ENCODE measurements at regions not wholly inside any gene's neighbourhood (a gene's known extent, or its start where the extent isn't known, plus 50 kb on each side); places are given as distances from the start of the nearest gene placed in this dataset.

GRCh38 chr2:162926907-162927306, 88.3 kb upstream of the KCNH7 start:
- H3K9ac ChIP-seq (ENCODE audit: low read length) = no peak overlapping the region
- no peaks in the 10 kb centered on the region for H3K27me3 ChIP-seq (replicated peaks in 1 of 4; ENCODE audit: control extremely low read depth in 1 of 4, control insufficient read depth in 3 of 4, insufficient read depth in 4 of 4, low read length in 3 of 4)
- no peak overlapping the region for H3K27ac ChIP-seq (ENCODE audit: low read length in 2 of 2)
- H3K9me3 ChIP-seq (ENCODE audit: control extremely low read depth in 1 of 3, control insufficient read depth in 2 of 3, insufficient read depth in 1 of 3, low read length in 2 of 3) = no peaks in the 10 kb centered on the region
- TF ChIP-seq EZH2 (IDR thresholded peaks at IDR 0.05; ENCODE audit: borderline replicate concordance, insufficient read depth, low read depth, low read length, poor library complexity, severe bottlenecking) = no peak
- TF ChIP-seq, protein P1, sequence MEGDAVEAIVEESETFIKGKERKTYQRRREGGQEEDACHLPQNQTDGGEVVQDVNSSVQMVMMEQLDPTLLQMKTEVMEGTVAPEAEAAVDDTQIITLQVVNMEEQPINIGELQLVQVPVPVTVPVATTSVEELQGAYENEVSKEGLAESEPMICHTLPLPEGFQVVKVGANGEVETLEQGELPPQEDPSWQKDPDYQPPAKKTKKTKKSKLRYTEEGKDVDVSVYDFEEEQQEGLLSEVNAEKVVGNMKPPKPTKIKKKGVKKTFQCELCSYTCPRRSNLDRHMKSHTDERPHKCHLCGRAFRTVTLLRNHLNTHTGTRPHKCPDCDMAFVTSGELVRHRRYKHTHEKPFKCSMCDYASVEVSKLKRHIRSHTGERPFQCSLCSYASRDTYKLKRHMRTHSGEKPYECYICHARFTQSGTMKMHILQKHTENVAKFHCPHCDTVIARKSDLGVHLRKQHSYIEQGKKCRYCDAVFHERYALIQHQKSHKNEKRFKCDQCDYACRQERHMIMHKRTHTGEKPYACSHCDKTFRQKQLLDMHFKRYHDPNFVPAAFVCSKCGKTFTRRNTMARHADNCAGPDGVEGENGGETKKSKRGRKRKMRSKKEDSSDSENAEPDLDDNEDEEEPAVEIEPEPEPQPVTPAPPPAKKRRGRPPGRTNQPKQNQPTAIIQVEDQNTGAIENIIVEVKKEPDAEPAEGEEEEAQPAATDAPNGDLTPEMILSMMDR (IDR thresholded peaks at IDR 0.05) = no peak
- DNase-seq (no peak), ATAC-seq (ENCODE audit: low read depth) (no peak)
- intact Hi-C loops (cut with micrococcal nuclease) = no loop called here
- H3K27ac Mint-ChIP-seq = no peak overlapping the region
- H3K9me3 Mint-ChIP-seq (ENCODE audit: insufficient read depth) = no peaks in the 10 kb centered on the region
- no CpG with 5 or more reads among the region's 2 CpGs for WGBS (ENCODE audit: insufficient coverage)
- no peaks in the 10 kb centered on the region for H3K36me3 ChIP-seq (replicated peaks in 1 of 2; ENCODE audit: control extremely low read depth in 1 of 2, control insufficient read depth in 1 of 2, extremely low read depth in 1 of 2, insufficient read depth in 2 of 2, low read length in 1 of 2)
- CTCF ChIA-PET = no interaction called here
- H3K79me2 ChIP-seq (ENCODE audit: control insufficient read depth, insufficient read depth, low read length) = no peaks in the 10 kb centered on the region
- no peak overlapping the region for H3K4me2 ChIP-seq (replicated peaks; ENCODE audit: low read depth, low read length, poor library complexity, severe bottlenecking)
- H3K4me3 ChIP-seq (ENCODE audit: control extremely low read depth in 1 of 5, extremely low read depth in 1 of 5, insufficient read depth in 1 of 5, low read depth in 2 of 5, low read length in 4 of 5) = no peak overlapping the region
- POLR2A ChIA-PET = no interaction called here
- H3K4me1 ChIP-seq (ENCODE audit: control insufficient read depth in 2 of 2, insufficient read depth in 2 of 2, low read length in 2 of 2) = no peaks in the 10 kb centered on the region
- no peaks in the 10 kb centered on the region for H4K20me1 ChIP-seq (ENCODE audit: control insufficient read depth, insufficient read depth, low read length, poor library complexity, severe bottlenecking)
- no peak overlapping the region for H3K4me3 Mint-ChIP-seq
- H3K27me3 Mint-ChIP-seq = no peaks in the 10 kb centered on the region
- no peak overlapping the region for H2AFZ ChIP-seq (ENCODE audit: insufficient read depth, low read depth, low read length, poor library complexity, severe bottlenecking)
- no peaks in the 10 kb centered on the region for H3K4me1 Mint-ChIP-seq

- ATAC-seq (ENCODE audit: low read depth) = no peak
- intact Hi-C loops (cut with micrococcal nuclease) = no loop called here
- Mint-ChIP-seq H3K27me3 (no peaks in the 10 kb centered on the region), H3K9me3 (ENCODE audit: insufficient read depth) (no peaks in the 10 kb centered on the region), H3K4me1 (no peaks in the 10 kb centered on the region), H3K4me3 (no peak overlapping the region), H3K27ac (no peak overlapping the region)
- no peaks in the 10 kb centered on the region for H3K36me3 ChIP-seq (replicated peaks in 1 of 2; ENCODE audit: control extremely low read depth in 1 of 2, control insufficient read depth in 1 of 2, extremely low read depth in 1 of 2, insufficient read depth in 2 of 2, low read length in 1 of 2)
- no peak overlapping the region for H3K27ac ChIP-seq (ENCODE audit: low read length in 2 of 2)
- ChIA-PET POLR2A (no interaction called here), CTCF (no interaction called here)
- no peak overlapping the region for H3K4me2 ChIP-seq (replicated peaks; ENCODE audit: low read depth, low read length, poor library complexity, severe bottlenecking)
- H3K27me3 ChIP-seq (replicated peaks in 1 of 4; ENCODE audit: control extremely low read depth in 1 of 4, control insufficient read depth in 3 of 4, insufficient read depth in 4 of 4, low read length in 3 of 4) = no peaks in the 10 kb centered on the region
- no peaks in the 10 kb centered on the region for H3K9me3 ChIP-seq (ENCODE audit: control extremely low read depth in 1 of 3, control insufficient read depth in 2 of 3, insufficient read depth in 1 of 3, low read length in 2 of 3)
- DNase-seq = no peak
- no peaks in the 10 kb centered on the region for H3K4me1 ChIP-seq (ENCODE audit: control insufficient read depth in 2 of 2, insufficient read depth in 2 of 2, low read length in 2 of 2)
- H3K4me3 ChIP-seq (ENCODE audit: control extremely low read depth in 1 of 5, extremely low read depth in 1 of 5, insufficient read depth in 1 of 5, low read depth in 2 of 5, low read length in 4 of 5) = no peak overlapping the region
- no peaks in the 10 kb centered on the region for H3K79me2 ChIP-seq (ENCODE audit: control insufficient read depth, insufficient read depth, low read length)
- H4K20me1 ChIP-seq (ENCODE audit: control insufficient read depth, insufficient read depth, low read length, poor library complexity, severe bottlenecking) = no peaks in the 10 kb centered on the region
- TF ChIP-seq EZH2 (IDR thresholded peaks at IDR 0.05; ENCODE audit: borderline replicate concordance, insufficient read depth, low read depth, low read length, poor library complexity, severe bottlenecking) = no peak
- TF ChIP-seq, protein P1 (IDR thresholded peaks at IDR 0.05) = no peak
- H3K9ac ChIP-seq (ENCODE audit: low read length) = no peak overlapping the region
- WGBS (ENCODE audit: insufficient coverage) = 91% methylated on average over 2 of the region's 2 CpGs
- no peak overlapping the region for H2AFZ ChIP-seq (ENCODE audit: insufficient read depth, low read depth, low read length, poor library complexity, severe bottlenecking)
Measured at GRCh38 chr2:162926501-162926900, 87.9 kb upstream of the KCNH7 start.
